GM08714 (cell line): ENCODE measurements at regions not wholly inside any gene's neighbourhood (a gene's known extent, or its start where the extent isn't known, plus 50 kb on each side); places are given as distances from the start of the nearest gene placed in this dataset.
"Not testable (repeated sequence)": the region's sequence is repeated elsewhere in the genome, so short reads cannot be mapped to it uniquely, and the experiment has no call there.

Experiments used
- H3K4me3 ChIP-seq: fragments of 200-500 bp; sonication (Bioruptor generic); 2 replicates; pipeline ENCODE4 v1.5.1; 2014; ENCODE audit warnings: mild to moderate bottlenecking, low read length, inconsistent platforms

GRCh38 chr2:111463238-111463848, 342.6 kb downstream of the BCL2L11 start:
- not testable (repeated sequence) for H3K4me3 ChIP-seq

GRCh38 chr2:111463956-111464355, 343.2 kb downstream of the BCL2L11 start:
- not testable (repeated sequence) for H3K4me3 ChIP-seq

GRCh38 chr2:111464367-111464766, 343.7 kb downstream of the BCL2L11 start:
- H3K4me3 ChIP-seq, result not testable (repeated sequence)

- H3K4me3 ChIP-seq, result not testable (repeated sequence)
These were observed 344.8 kb downstream of the BCL2L11 start for GRCh38 chr2:111465521-111465920.

- not testable (repeated sequence) for H3K4me3 ChIP-seq
These were observed 346.0 kb downstream of the BCL2L11 start for GRCh38 chr2:111466744-111467143.

GRCh38 chr2:111470924-111471323, 350.2 kb downstream of the BCL2L11 start:
- H3K4me3 ChIP-seq, result not testable (repeated sequence)

GRCh38 chr2:111471791-111472530, 351.2 kb downstream of the BCL2L11 start:
- H3K4me3 ChIP-seq, result not testable (repeated sequence)

- not testable (repeated sequence) for H3K4me3 ChIP-seq
These were observed 352.2 kb downstream of the BCL2L11 start for GRCh38 chr2:111472844-111473403.

GRCh38 chr2:111473522-111473921, 352.8 kb downstream of the BCL2L11 start:
- H3K4me3 ChIP-seq, result not testable (repeated sequence)

GRCh38 chr2:111474198-111474705, 353.5 kb downstream of the BCL2L11 start:
- not testable (repeated sequence) for H3K4me3 ChIP-seq

- H3K4me3 ChIP-seq, result not testable (repeated sequence)
These were observed 357.6 kb downstream of the BCL2L11 start for GRCh38 chr2:111478335-111478734.

- H3K4me3 ChIP-seq, result not testable (repeated sequence)
These were observed 358.2 kb downstream of the BCL2L11 start for GRCh38 chr2:111478871-111479318.

GRCh38 chr2:111480016-111480625, 359.4 kb downstream of the BCL2L11 start:
- not testable (repeated sequence) for H3K4me3 ChIP-seq

- not testable (repeated sequence) for H3K4me3 ChIP-seq
These were observed 359.9 kb downstream of the BCL2L11 start for GRCh38 chr2:111480633-111481032.

GRCh38 chr2:111481219-111481618, 360.5 kb downstream of the BCL2L11 start:
- not testable (repeated sequence) for H3K4me3 ChIP-seq

- not testable (repeated sequence) for H3K4me3 ChIP-seq
These were observed 362.4 kb downstream of the BCL2L11 start for GRCh38 chr2:111482987-111483679.

GRCh38 chr2:111484097-111484496, 363.4 kb downstream of the BCL2L11 start:
- H3K4me3 ChIP-seq, result not testable (repeated sequence)

GRCh38 chr2:111485895-111486294, 365.2 kb downstream of the BCL2L11 start:
- not testable (repeated sequence) for H3K4me3 ChIP-seq

GRCh38 chr2:111488451-111488850, 367.7 kb downstream of the BCL2L11 start:
- H3K4me3 ChIP-seq, result not testable (repeated sequence)

GRCh38 chr2:111489460-111489859, 368.7 kb downstream of the BCL2L11 start:
- not testable (repeated sequence) for H3K4me3 ChIP-seq

- not testable (repeated sequence) for H3K4me3 ChIP-seq
These were observed 370.5 kb downstream of the BCL2L11 start for GRCh38 chr2:111491181-111491580.
